ENCODE measurements at regions not wholly inside any gene's neighbourhood (a gene's known extent, or its start where the extent isn't known, plus 50 kb on each side); places are given as distances from the start of the nearest gene placed in this dataset.

GRCh38 chr12:5230156-5230555, 186.5 kb downstream of the KCNA5 start:
- no peak for DNase-seq

GRCh38 chr12:5230861-5231260, 187.2 kb downstream of the KCNA5 start:
- DNase-seq, result no peak

GRCh38 chr12:5232291-5232690, 188.6 kb downstream of the KCNA5 start:
- DNase-seq, result no peak

- no peak for DNase-seq
Measured at GRCh38 chr12:5232826-5233500, 189.3 kb downstream of the KCNA5 start.

GRCh38 chr12:5236022-5236640, 192.5 kb downstream of the KCNA5 start:
- DNase-seq, result peak; percentile 15

GRCh38 chr12:5242440-5242839, 189.5 kb upstream of the NTF3 start:
- DNase-seq, result no peak

GRCh38 chr12:5243014-5243413, 188.9 kb upstream of the NTF3 start:
- peak; percentile 17 for DNase-seq

- DNase-seq, result no peak
Measured at GRCh38 chr12:5244513-5244972, 187.4 kb upstream of the NTF3 start.

GRCh38 chr12:5246196-5246595, 185.7 kb upstream of the NTF3 start:
- DNase-seq, result no peak

GRCh38 chr12:5247144-5247543, 184.8 kb upstream of the NTF3 start:
- DNase-seq, result no peak

GRCh38 chr12:5248230-5248629, 183.7 kb upstream of the NTF3 start:
- DNase-seq, result no peak

GRCh38 chr12:5248999-5249526, 182.8 kb upstream of the NTF3 start:
- DNase-seq, result no peak

GRCh38 chr12:5251092-5251491, 180.8 kb upstream of the NTF3 start:
- DNase-seq, result no peak

GRCh38 chr12:5251786-5252185, 180.1 kb upstream of the NTF3 start:
- no peak for DNase-seq

GRCh38 chr12:5254703-5255102, 177.2 kb upstream of the NTF3 start:
- no peak for DNase-seq

- no peak for DNase-seq
Measured at GRCh38 chr12:5257763-5258495, 174.0 kb upstream of the NTF3 start.

- no peak for DNase-seq
Measured at GRCh38 chr12:5258498-5258897, 173.4 kb upstream of the NTF3 start.

GRCh38 chr12:5258926-5259325, 173.0 kb upstream of the NTF3 start:
- no peak for DNase-seq

GRCh38 chr12:5259523-5259922, 172.4 kb upstream of the NTF3 start:
- DNase-seq, result no peak

- no peak for DNase-seq
Measured at GRCh38 chr12:5260086-5260485, 171.8 kb upstream of the NTF3 start.

GRCh38 chr12:5260591-5261086, 171.3 kb upstream of the NTF3 start:
- no peak for DNase-seq

GRCh38 chr12:5262450-5262849, 169.5 kb upstream of the NTF3 start:
- no peak for DNase-seq

GRCh38 chr12:5262885-5263284, 169.0 kb upstream of the NTF3 start:
- DNase-seq, result peak; percentile 46

Data from renal pelvis (tissue), 1 donor.